ENCODE measurements at regions not wholly inside any gene's neighbourhood (a gene's known extent, or its start where the extent isn't known, plus 50 kb on each side); places are given as distances from the start of the nearest gene placed in this dataset.

DNA sequence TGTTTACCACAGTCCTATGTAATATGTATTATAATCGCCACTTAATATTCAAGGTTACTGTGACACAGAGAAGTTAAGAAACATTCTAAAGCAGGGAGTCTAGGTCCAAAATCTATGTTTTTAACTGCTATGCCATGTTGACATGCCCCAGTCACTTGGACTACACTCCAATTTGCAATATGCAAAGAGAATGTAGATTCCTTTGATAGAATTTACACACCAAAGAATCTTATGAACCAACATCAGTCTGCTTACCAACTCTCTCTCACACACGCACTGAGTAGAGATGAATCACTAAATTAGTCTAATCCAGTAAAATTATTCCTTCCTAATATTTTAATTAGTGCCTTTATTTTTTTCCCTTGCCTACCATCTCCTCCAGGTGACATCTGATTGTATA, 266.2 kb downstream of the OLFM3 start:
- no peak for DNase-seq

DNA sequence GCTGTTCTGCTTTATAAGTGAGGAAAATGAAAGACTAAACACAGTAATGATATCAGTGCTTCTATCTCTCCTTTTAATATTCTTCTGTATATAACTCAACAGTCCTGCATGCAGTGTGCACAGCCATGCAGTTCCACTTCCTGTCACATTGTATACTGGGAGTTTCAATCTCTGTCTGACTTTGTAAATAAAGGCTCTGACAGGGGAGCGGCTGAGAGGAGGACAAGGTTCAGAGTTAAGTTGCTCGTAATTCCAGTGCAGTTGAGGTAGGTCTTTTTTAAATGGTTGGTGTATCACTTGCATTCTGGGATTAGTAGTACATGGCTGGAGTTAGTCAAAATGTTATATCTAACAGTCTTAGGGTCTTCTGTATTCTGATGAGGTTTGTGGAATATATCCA, 264.5 kb downstream of the OLFM3 start:
- DNase-seq = no peak

DNA sequence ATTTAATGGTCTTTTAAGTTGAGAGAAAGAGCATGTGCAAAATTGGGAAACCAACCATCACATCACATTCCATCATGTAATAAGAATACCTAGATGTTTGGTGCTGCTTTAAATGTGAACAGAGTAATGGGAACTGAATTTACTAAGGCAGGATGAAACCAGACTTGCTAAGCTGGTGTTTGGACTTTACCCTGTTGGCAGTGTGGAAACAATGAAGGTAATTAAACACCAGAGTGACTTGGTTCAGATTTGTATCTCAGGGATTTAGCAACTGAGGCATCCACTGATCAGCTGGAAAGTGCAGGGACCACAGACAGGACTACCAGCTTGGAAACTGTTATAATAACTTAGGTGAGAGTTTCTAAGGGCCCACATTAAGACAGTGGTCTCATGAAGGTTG, 263.4 kb downstream of the OLFM3 start:
- no peak for DNase-seq

DNA sequence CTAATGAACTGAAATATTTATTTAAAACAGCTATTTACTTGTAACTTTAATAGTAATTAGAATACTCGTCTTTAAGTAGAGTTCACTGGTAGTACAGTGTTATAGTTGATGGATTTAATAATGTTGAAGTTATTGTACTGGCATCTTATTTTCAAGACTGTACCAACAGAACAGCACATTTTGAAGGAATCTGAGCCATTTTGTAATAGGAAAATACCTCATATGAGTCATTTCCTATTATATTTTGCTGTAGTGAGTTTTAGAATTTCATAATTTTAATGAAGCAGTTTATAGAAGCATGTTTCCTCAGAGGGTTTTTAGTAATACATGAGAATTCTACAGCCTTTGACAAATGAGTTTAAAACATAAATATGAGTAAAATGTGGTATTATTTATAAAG, 258.3 kb downstream of the OLFM3 start:
- DNase-seq = no peak

DNA sequence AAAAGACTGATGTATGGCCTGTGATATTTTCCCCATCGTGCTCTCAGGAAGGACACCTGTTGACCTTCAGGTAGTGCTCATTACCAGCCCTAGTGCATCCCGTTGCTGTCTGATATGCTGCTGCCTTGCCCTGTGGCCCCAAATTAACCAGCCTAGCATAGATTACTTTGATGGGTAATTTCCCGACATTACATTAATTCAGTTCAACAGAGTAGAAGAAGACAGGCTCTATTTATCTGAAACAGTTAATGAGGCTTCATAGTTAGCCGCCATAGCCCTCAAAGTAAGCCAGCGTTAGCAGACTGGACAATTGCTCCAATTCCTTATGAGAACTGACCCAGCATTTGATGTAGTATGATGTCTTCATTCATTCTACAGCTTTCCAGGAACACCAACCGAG, 257.6 kb downstream of the OLFM3 start:
- DNase-seq = no peak

DNA sequence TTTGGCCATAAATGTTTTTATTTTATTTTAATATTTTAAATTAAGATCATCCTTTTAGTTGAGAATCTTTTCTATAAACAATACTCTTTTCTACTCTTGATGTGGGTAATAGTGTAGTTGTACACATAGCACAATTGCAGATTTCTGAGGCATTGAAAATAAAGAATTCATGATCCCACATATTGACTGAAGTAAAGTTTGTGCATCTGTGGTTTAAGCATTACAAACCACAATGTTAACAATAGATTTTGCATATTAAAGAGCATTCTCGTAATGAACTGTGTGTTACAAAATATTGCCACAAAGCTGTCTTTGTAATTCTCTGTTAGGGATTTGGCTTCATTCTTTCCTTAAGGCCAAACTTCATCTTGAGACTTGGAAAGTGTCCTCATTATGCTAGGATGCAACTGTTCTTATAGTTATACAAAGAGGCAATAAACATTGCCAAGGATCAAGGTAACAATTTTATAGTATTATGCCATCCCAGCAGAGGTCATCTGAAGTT, 256.8 kb downstream of the OLFM3 start:
- DNase-seq = no peak

DNA sequence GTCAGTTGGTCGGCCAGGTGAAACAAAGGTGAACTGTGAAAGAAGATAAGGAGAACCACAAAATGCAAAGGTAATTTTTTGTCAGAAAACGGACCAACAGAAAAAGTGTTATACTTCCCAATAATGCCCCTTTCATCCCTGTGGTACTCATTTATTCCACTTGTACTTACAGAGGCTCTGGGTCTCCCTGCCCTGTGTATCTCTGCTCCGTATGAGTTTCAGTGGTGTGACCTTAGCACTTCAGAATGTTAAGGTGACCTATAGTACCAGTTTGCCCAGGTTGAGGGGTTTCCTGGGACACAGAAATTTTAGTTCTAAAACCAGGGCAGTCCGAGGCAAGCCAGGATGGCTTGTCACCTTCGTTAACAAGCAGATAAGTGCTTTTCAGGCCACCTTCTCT, 254.8 kb downstream of the OLFM3 start:
- no peak for DNase-seq

DNA sequence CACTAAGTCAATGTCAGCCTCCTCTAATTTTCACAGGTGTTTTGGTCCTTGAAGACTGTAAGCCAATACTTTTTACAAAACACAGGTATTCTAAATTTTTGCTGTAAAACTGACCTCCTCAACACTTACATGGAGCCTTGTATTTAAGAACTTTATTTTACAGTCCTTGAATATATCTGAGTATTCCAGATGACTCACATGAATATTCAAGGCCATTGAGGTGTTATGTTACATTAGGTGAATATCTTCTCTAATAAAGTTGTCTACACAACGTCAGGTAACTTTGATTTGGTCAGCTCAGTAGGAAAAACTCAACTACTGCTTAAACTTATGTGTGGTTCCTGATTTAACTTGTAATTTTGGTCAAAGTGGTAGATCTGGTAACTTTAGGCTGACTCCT, 254.2 kb downstream of the OLFM3 start:
- DNase-seq = no peak

DNA sequence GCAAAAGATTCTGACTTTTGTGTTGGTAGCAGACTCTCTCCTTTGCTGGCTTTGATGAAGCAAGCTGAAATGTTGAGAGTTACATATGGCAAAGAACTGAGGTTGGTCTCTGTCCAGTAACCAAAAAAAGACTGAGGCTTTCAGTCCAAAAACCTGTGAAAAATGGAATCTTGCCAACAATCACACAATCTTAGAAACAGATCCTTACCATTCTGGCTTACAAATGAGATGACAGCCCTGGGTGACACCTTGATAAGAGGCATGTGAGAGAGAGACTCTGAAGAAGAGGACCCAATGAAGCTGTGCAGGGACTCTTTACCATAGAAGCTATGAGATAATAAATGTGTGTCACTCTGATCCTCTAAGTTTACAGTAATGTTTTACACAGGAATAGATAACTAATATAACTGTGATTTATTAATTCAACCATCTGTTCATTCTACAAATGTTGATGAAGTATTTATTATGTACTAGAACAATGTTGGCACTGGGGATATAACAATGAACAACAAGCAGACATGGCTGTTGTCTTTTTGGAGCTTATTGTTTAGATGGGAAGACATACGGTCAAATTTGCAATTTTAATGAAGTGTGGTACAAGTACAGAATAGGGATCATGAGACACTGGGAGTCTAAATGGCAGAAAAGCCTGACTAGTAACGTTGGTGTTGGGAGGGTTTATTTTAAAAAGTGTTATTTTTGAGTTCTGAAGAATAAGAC, 251.0 kb downstream of the OLFM3 start:
- no peak for DNase-seq

DNA sequence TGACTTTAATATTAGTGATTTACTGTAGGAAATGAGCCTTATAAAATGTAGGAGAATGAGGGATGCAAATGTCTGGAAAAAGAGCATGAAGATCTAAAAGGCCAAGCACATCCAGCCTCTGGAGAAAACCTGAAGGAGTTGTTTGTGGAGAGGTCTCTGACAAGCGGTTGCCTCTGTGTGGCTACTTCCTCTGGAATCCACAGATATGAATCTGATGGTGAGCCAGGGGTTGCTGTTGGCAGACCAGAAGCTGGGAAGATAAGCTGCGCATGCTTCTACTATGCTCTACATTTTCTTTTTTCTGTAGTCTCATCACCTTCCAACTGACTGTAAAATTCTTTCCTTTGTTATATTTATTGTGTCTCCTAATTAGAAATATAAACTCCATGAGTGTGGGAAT, 248.6 kb downstream of the OLFM3 start:
- DNase-seq = no peak
